ENCODE measurements at regions not wholly inside any gene's neighbourhood (a gene's known extent, or its start where the extent isn't known, plus 50 kb on each side); places are given as distances from the start of the nearest gene placed in this dataset.

DNA sequence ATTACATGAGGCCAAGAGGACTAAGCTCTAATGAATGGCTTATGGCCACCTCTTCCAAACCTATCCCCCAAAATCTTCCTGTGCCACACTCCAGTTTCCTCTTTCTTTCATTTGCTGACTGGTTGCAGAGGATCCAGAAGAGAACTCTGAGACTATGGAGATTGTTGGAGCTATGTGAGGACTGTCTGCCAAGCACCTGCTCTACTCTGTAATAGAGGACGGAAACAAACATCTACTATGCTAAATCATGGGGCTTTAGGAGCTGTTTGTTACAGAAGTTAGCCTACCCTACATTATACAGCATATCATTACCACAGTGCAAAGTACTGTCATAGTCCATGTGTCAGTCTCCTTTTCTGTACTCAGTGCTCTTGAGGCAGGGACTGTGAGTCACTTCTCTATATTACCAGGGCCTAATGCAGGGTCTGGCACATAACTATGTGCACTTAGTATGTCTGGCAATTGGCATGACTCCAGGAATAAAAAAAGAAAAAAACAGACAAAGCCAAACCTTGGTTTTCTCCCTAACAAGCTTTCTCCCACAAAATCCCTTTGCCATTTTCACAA, 95.1 kb downstream of the RPAP3 start:
- Histone ChIP-seq H3K79me1 (ENCODE audit: low read depth in 1 of 2, low read length in 2 of 2) (no peaks in the 10 kb centered on the region), H3K23ac (ENCODE audit: low read depth, low read length) (no peak overlapping the region), H3K9me3 (ENCODE audit: control insufficient read depth, insufficient read depth, low read length) (peaks cover 8% of the 10 kb centered on the region), H2BK120ac (ENCODE audit: low read depth, low read length) (no peak overlapping the region), H2AK5ac (ENCODE audit: low read depth, low read length) (no peak overlapping the region), H4K20me1 (ENCODE audit: insufficient read depth, low read length) (no peaks in the 10 kb centered on the region), H3K4me3 (ENCODE audit: insufficient read depth, low read depth, low read length) (no peak overlapping the region), H3K4ac (ENCODE audit: low read depth, low read length) (no peak overlapping the region), H3K18ac (ENCODE audit: low read depth, low read length) (no peak overlapping the region), H4K5ac (ENCODE audit: low read depth, low read length) (no peak overlapping the region), H3K4me2 (ENCODE audit: low read depth, low read length) (no peak overlapping the region), H4K8ac (ENCODE audit: low read depth in 2 of 2, low read length in 2 of 2) (no peak overlapping the region), H3K27ac (ENCODE audit: insufficient read depth, low read length) (no peak overlapping the region), H3K27me3 (ENCODE audit: control insufficient read depth, insufficient read depth, low read length) (no peaks in the 10 kb centered on the region), H3K9me1 (ENCODE audit: insufficient read depth, low read length) (no peaks in the 10 kb centered on the region), H2BK5ac (ENCODE audit: low read depth, low read length, poor library complexity, severe bottlenecking) (no peak overlapping the region), H3K14ac (replicated peaks; ENCODE audit: low read depth, low read length) (no peak overlapping the region), H4K91ac (ENCODE audit: insufficient read depth, low read depth, low read length) (no peak overlapping the region), H2BK20ac (ENCODE audit: low read depth, low read length) (no peak overlapping the region), H2AK9ac (replicated peaks; ENCODE audit: low read depth, low read length, poor library complexity) (no peak overlapping the region), H3K9ac (ENCODE audit: low read depth, low read length) (no peak overlapping the region), H2AFZ (replicated peaks; ENCODE audit: low read length, poor library complexity) (no peak overlapping the region), H2BK15ac (ENCODE audit: low read depth, low read length) (no peak overlapping the region), H3K4me1 (ENCODE audit: control insufficient read depth, insufficient read depth, low read length) (no peaks in the 10 kb centered on the region), H3K36me3 (ENCODE audit: control insufficient read depth, insufficient read depth, low read length) (no peaks in the 10 kb centered on the region), H3K56ac (ENCODE audit: extremely low read depth, insufficient read depth, low read length) (no peak overlapping the region)
- POLR2A ChIA-PET (ENCODE audit: unreplicated experiment) = no interaction called here
- CTCF ChIA-PET = interaction anchor here (0.6 to 0.7 kb wide), 2 partner anchors 22 to 49 kb away, joined by 3 read pairs; no protein-coding TSS in a partner anchor
- dilution Hi-C loops (cut with HindIII; ENCODE audit: low sequenced_read_pairs, unreplicated experiment) (no loop called here), intact Hi-C loops (cut with micrococcal nuclease) (no loop called here), in situ Hi-C loops (cut with MboI; ENCODE audit: low sequenced_read_pairs) (no loop called here)
- ATAC-seq (ENCODE audit: low read depth) (no peak), DNase-seq (no peak)
- no peak for TF ChIP-seq MXI1 (IDR thresholded peaks at IDR 0.05; ENCODE audit: borderline replicate concordance, low read depth, low read length)
- no peak for TF ChIP-seq SMC3 (IDR thresholded peaks at IDR 0.05; ENCODE audit: low read depth, low read length)
- no peak for TF ChIP-seq POLR2A (IDR thresholded peaks at IDR 0.05; ENCODE audit: low read depth, low read length)
- TF ChIP-seq RAD21 (IDR thresholded peaks at IDR 0.05; ENCODE audit: low read length) = no peak
- TF ChIP-seq CHD1 (IDR thresholded peaks at IDR 0.05; ENCODE audit: low read depth, low read length) = no peak
- TF ChIP-seq BHLHE40 (IDR thresholded peaks at IDR 0.05; ENCODE audit: low read depth, low read length) = no peak
- no peak for TF ChIP-seq MAFK (IDR thresholded peaks at IDR 0.05; ENCODE audit: low read depth, low read length)
- no peak for TF ChIP-seq FOS (IDR thresholded peaks at IDR 0.05; ENCODE audit: low read depth, low read length)
- no peak for TF ChIP-seq CTCF (conservative IDR thresholded peaks at IDR 0.05; ENCODE audit: low read depth, low read length)
- TF ChIP-seq, protein P1, sequence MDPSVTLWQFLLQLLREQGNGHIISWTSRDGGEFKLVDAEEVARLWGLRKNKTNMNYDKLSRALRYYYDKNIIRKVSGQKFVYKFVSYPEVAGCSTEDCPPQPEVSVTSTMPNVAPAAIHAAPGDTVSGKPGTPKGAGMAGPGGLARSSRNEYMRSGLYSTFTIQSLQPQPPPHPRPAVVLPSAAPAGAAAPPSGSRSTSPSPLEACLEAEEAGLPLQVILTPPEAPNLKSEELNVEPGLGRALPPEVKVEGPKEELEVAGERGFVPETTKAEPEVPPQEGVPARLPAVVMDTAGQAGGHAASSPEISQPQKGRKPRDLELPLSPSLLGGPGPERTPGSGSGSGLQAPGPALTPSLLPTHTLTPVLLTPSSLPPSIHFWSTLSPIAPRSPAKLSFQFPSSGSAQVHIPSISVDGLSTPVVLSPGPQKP (IDR thresholded peaks at IDR 0.05; ENCODE audit: borderline replicate concordance, low read depth, low read length) = no peak
- TF ChIP-seq RFX5 (IDR thresholded peaks at IDR 0.05; ENCODE audit: low read depth, low read length) = no peak
- TF ChIP-seq RCOR1 (IDR thresholded peaks at IDR 0.05; ENCODE audit: insufficient replicate concordance, low read length) = no peak
- TF ChIP-seq CEBPB (IDR thresholded peaks at IDR 0.05; ENCODE audit: low read depth, low read length) = no peak
- no peak for TF ChIP-seq MAZ (IDR thresholded peaks at IDR 0.05; ENCODE audit: borderline replicate concordance, low read depth, low read length)
- TF ChIP-seq NFE2L2 (IDR thresholded peaks at IDR 0.05; ENCODE audit: low read depth, low read length) = no peak
- TF ChIP-seq, protein P2, sequence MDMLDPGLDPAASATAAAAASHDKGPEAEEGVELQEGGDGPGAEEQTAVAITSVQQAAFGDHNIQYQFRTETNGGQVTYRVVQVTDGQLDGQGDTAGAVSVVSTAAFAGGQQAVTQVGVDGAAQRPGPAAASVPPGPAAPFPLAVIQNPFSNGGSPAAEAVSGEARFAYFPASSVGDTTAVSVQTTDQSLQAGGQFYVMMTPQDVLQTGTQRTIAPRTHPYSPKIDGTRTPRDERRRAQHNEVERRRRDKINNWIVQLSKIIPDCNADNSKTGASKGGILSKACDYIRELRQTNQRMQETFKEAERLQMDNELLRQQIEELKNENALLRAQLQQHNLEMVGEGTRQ (IDR thresholded peaks at IDR 0.05; ENCODE audit: low read depth, low read length) = no peak
- no TSS peak for BruUV-seq (replicated peaks)
- WGBS, 2 experiments (ENCODE audit: extremely low coverage in 2 of 2, insufficient read length in 1 of 2) = no CpG with 5 or more reads among the region's 1 CpG
